GM21390 (cell line): ENCODE measurements at regions not wholly inside any gene's neighbourhood (a gene's known extent, or its start where the extent isn't known, plus 50 kb on each side); places are given as distances from the start of the nearest gene placed in this dataset.
"Not testable (repeated sequence)": the region's sequence is repeated elsewhere in the genome, so short reads cannot be mapped to it uniquely, and the experiment has no call there.

Source experiments
- ATAC-seq: cut with Tn5 transposase; IDR thresholded peaks from one replicate; pipeline ENCODE4 v1.9.1; 2021; ENCODE audit not compliant: unreplicated experiment

GRCh38 chr6:132199343-132199742 lies 201.9 kb downstream of the MOXD1 start:
- no peak for ATAC-seq

GRCh38 chr6:132198896-132199295 lies 202.4 kb downstream of the MOXD1 start:
- no peak for ATAC-seq

GRCh38 chr6:132198040-132198439 lies 203.2 kb downstream of the MOXD1 start:
- no peak for ATAC-seq

DNA sequence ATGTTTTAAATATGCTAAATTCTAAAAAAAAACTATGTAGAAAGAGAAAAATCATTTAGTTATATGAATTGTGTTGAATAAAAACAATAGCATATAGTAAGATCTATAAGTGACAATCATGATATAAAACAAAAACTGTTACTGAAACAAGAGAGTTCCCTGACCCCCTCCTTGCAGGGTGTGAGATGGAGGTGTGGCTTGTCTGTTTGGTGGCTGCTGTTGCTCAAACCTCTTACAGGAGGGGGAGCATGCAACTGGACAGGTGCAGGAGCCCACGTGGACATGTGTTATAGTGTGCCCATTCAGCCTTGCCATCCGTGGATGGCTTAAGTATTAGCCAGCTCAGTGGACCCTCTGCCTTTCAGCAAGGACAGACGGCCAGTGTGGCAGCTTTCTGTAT lies 206.7 kb downstream of the MOXD1 start:
- ATAC-seq = no peak

DNA sequence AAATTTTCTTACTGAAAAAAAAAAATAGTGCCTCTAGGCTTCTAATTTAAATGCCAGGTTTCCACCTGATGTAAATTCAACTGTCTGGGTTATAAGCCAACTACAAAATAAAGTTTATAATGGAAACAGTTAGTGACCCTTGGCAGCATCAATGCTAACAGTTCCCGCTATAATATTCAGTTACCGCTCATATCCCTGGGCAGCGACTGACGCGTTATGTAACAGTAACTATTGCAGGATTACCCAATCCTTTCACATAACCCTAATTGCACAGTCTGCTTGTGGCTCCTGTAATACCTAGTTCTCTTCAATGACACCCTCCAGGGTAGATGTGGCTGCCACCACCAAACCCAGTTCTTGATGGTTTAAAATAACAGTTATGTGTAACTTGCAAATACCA lies 208.6 kb downstream of the MOXD1 start:
- no peak for ATAC-seq

- ATAC-seq = no peak
Observed at GRCh38 chr6:132190815-132191175, 210.5 kb downstream of the MOXD1 start.

- no peak for ATAC-seq
Observed at GRCh38 chr6:132190097-132190814, 211.0 kb downstream of the MOXD1 start.

GRCh38 chr6:132188556-132189264 lies 212.6 kb downstream of the MOXD1 start:
- no peak for ATAC-seq

- no peak for ATAC-seq
Observed at GRCh38 chr6:132187816-132188215, 213.5 kb downstream of the MOXD1 start.

- not testable (repeated sequence) for ATAC-seq
Observed at GRCh38 chr6:132184966-132185365, 216.3 kb downstream of the MOXD1 start.

DNA sequence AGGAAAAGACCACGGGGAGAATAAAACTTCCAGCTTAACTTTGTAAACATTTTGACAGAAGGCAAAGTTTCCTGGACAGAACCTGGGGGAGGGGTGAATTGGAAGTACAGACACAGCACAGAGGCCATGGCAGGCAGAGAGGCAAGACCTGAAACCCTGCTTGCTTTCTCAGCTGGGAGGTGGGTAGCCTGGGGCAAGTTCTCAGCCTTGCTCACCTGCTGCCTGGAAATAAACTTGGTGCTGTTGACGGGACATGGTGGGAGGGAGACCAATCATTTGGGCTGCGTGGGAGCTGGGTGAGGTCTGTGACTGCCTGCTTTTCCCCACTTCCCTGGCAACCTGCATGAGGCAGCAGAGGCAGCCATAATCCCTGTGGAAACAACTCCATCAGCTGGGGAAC lies 221.3 kb downstream of the MOXD1 start:
- no peak for ATAC-seq

GRCh38 chr6:132174919-132175318 lies 223.7 kb upstream of the CCN2 start:
- ATAC-seq = no peak

GRCh38 chr6:132168961-132169360 lies 217.8 kb upstream of the CCN2 start:
- no peak for ATAC-seq

DNA sequence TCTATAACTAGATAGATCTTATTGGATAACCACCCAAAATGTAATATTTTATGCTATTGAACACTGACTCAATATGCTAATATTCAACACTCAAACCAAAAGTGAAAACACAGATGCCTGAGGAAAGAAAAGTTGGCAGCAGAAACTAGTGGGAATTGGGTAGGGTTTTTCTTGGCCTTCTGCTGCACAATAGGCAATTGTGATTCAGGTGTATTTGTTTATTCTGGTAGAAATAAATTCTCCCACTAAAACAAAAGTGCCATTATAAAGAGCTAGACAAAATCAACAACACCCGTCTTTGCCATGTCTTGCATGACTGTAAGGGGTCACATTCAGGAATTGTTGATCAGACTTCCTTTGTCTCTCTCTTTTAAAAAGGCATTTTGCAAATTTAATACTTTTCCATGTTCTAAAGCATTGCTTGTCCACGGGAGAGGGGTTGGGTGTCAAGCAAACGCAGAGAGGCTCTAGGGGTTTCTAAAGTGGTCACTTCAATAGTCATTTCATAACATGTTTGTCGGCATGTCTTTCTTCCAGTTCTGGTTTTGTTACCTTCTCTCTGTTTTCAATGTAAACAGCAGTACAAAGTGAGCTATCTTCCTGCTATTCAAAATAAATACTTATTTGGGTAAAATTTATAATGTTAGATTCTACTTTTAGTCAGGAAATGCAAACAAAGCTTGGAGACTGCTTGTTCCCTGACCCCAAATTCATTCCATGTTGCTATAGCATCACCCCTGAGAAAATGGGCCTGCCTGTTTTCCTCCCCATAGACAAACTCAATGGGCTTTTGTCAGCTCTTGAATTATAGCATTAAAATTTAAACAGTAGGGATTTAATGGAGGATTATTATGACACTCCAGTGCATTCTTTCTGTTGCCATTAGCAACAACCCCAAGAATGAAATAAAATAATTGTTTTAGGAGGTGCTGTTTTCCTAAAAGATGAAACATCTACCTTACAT lies 217.0 kb upstream of the CCN2 start:
- peak; percentile 47 for ATAC-seq

GRCh38 chr6:132166526-132167051 lies 215.4 kb upstream of the CCN2 start:
- no peak for ATAC-seq

DNA sequence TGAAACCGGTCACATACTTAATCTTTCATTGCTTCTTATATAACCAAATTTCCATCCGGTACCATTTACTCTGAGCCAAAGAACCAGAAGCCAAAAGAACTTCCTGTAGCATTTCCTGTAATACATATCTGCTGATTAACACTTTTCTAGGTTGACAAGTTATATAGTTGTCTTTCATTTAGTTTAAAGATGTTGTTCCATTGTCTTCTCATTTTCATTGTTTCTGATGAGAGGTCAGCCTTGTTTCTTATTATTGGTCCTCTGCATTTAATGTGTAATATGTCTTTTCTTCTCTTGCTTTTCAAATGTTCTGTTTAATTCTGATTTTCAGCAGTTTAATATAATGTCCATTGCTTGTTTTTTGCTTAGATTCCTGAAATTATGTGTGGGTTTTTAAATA lies 214.5 kb upstream of the CCN2 start:
- no peak for ATAC-seq

DNA sequence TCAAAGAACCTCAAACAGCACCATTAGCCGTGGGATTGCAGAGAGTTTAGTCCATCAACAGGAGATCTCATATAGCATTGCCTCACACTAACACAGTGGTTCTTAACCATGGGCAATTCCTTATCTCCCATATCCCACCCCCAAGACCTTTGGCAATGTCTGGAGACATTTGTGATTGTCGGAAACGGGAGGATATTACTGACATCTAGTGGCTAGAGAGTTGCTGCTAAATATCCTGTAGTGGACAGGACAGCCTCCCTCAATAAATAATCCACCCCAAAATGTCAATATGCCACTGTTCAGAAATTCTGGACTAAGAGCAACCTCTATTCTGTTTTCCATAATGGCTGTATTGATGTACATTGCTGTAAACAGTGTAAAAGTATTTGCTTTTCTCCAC lies 210.1 kb upstream of the CCN2 start:
- no peak for ATAC-seq

DNA sequence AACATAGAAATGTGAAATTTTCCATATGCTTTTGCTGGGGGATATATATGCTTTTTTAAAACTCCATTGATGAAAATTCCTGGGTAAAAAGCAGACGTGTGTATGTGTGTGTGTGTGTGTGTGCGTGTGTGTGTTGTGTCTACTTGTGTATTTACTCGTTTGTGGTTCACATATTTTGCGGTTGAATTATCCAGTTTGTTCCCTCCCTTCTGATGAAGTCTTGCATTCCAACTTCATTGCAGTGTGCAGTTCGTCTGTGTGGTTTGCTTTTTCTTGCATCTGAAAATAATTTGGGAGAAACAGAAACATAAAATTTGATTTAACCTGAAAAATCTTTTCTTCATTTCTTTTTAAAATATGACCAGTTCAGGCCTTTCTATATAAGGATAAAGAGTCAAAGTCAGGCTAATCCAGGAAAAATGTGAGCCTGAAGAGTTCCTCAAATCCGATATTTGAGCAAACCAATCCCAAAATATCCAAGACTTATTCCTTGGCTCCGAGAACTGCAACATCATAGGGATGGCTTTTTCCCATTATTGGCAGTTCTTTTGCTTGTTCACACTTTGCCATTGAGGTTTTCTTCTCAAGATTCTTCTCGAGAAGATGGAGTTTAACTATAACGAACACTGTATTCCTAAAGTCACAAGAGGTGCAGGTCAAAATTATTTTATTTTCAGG lies 202.2 kb upstream of the CCN2 start:
- no peak for ATAC-seq

- ATAC-seq = no peak
Observed at GRCh38 chr6:132147530-132148011, 196.4 kb upstream of the CCN2 start.

DNA sequence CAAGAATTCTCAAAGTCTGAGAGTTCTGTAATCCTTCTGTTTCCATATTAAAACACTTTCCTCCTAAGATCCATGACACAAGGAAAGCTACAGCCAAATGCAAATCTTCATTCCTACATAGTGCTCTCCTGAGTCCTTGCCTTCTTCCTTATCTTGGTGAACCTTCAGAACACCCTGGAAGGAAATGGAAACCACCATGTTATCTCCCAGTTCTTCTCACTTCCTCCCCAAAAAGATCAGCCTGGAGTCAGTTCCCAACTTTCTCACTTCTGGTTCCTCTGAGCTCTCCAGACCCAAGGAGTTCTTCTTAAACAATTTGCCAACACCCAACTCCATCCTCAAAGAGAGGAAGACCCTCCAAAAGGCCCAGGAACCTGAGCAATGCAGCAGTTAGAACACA lies 193.3 kb upstream of the CCN2 start:
- ATAC-seq = no peak

DNA sequence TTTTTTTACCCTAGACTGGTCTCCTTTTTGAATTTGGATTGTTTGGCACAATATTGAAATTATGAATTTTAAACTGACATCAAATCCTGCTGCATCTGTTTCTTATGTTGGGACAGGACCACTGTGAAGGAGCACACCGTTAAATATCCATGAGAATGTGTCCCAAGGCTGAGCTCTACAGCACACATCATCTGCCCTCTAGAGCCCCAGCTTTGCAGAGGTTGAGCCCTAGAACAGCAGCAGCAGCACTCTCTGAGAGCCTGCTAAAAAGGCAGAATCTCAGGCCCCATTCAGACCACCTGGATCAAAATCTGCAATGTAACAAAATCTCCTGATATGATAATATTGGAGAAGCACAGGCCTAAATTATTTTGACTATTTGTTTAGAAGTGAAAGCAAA lies 192.1 kb upstream of the CCN2 start:
- ATAC-seq = no peak
